Testis (tissue), 2 donors: ENCODE measurements at regions not wholly inside any gene's neighbourhood (a gene's known extent, or its start where the extent isn't known, plus 50 kb on each side); places are given as distances from the start of the nearest gene placed in this dataset.

Source experiments
- POLR2A ChIP-seq: fragments of 450-650 bp; IDR thresholded peaks from one replicate; pipeline ENCODE4 v1.6.1; 2017; ENCODE audit warnings: antibody characterized with exemption, mild to moderate bottlenecking, moderate library complexity
- TF ChIP-seq, protein P1 (sequence below), 3 experiments: fragments of 450-650 bp in 2 of 3; fragments of 200-600 bp in 1 of 3; sonication (generic) in 1 of 3; IDR thresholded peaks; one replicate each; pipeline ENCODE4 v1.5.1; 2016 to 2019; ENCODE audit warnings: antibody characterized with exemption in 3 of 3, mild to moderate bottlenecking in 2 of 3, moderate library complexity in 1 of 3

DNA sequence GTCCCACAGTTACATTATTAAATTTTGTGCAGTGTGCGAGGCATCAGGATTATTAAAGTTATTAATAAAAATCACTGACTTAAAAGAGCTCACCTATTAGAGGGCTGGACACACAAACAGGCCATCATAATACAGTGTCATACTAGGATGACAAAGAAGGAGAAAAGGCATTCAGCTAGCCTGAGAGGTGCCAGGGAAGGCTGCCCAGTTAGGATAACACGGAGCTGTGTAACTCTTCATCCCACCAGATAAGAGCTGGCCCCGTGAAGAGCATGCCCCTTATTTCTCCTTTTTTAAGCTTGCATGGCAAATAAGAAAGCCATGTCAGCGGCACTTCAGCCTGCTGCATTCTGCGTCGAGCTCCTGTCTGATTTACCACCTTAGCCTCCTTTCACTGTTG lies 109.5 kb downstream of the KCNK1 start:
- TF ChIP-seq, protein P1, sequence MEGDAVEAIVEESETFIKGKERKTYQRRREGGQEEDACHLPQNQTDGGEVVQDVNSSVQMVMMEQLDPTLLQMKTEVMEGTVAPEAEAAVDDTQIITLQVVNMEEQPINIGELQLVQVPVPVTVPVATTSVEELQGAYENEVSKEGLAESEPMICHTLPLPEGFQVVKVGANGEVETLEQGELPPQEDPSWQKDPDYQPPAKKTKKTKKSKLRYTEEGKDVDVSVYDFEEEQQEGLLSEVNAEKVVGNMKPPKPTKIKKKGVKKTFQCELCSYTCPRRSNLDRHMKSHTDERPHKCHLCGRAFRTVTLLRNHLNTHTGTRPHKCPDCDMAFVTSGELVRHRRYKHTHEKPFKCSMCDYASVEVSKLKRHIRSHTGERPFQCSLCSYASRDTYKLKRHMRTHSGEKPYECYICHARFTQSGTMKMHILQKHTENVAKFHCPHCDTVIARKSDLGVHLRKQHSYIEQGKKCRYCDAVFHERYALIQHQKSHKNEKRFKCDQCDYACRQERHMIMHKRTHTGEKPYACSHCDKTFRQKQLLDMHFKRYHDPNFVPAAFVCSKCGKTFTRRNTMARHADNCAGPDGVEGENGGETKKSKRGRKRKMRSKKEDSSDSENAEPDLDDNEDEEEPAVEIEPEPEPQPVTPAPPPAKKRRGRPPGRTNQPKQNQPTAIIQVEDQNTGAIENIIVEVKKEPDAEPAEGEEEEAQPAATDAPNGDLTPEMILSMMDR (IDR thresholded peaks at IDR 0.05), result no peak
- TF ChIP-seq POLR2A, result no peak
